ENCODE measurements at regions not wholly inside any gene's neighbourhood (a gene's known extent, or its start where the extent isn't known, plus 50 kb on each side); places are given as distances from the start of the nearest gene placed in this dataset.

DNA sequence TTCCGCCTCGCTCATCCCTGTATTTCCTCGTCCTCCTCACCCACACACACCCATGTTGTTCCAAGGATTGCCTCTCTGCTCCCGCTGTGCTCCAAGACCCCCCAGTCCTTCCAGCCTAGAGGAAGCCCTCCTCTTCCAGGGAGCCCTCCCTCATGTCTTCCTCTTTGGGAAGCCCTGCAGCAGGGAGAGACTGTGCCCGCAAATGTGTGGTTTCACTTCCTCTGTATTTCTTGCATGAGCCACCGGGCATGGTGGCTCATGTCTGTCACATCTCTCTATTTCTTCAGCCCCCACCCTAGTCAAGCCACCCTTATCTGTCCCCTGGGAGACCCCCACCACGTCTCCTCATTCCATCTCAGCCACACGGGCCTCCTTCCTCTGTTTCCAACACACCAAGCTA lies 57.5 kb upstream of the PAX7 start:
- TF ChIP-seq CTCF (IDR thresholded peaks at IDR 0.05) (no peak), EP300 (IDR thresholded peaks at IDR 0.05) (no peak)

Measured in esophagus muscularis mucosa (tissue), 3 donors.